ENCODE measurements at regions not wholly inside any gene's neighbourhood (a gene's known extent, or its start where the extent isn't known, plus 50 kb on each side); places are given as distances from the start of the nearest gene placed in this dataset.

DNA sequence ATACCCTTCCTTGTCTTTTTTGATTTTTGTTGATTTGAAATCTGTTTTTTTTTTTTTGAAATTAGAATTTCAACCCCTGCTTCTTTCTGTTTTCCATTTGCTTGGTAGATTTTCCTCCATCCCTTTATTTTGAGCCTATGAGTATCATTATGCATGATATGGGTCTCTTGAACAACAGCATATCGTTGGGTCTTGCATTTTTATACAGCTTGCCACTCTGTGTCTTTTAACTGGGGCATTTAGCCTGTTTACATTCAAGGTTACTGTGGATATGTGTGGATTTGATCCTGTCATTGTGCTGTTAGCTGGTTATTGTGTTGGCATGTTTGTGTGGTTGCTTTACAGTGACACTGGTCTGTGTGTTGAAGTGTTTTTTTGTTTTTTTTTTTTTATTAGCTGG is 99.7 kb upstream of the P3H2 start:
- no peak for TF ChIP-seq EZH2phosphoT487 (IDR thresholded peaks at IDR 0.05; ENCODE audit: low read length)
- no peak overlapping the region for H2AFZ ChIP-seq (ENCODE audit: low read length)
- H3K79me2 ChIP-seq (ENCODE audit: low read length) = no peaks in the 10 kb centered on the region
- H3K4me2 ChIP-seq (ENCODE audit: low read depth, low read length) = no peak overlapping the region
- no peak overlapping the region for H3K9ac ChIP-seq (ENCODE audit: low read length)
- H3K4me1 ChIP-seq (ENCODE audit: low read length) = no peaks in the 10 kb centered on the region
- no peaks in the 10 kb centered on the region for H4K20me1 ChIP-seq (ENCODE audit: insufficient read depth, low read length)
- DNase-seq = no peak
- no peaks in the 10 kb centered on the region for H3K27me3 ChIP-seq (replicated peaks; ENCODE audit: insufficient read depth, low read length)
- no peak overlapping the region for H3K27ac ChIP-seq (ENCODE audit: low read length)
- H3K9me2 ChIP-seq (replicated peaks; ENCODE audit: insufficient read depth, low read length) = no peaks in the 10 kb centered on the region
- no peaks in the 10 kb centered on the region for H3F3A ChIP-seq (ENCODE audit: insufficient read depth, low read length)
- H3K9me3 ChIP-seq (replicated peaks; ENCODE audit: insufficient read depth, low read length) = no peaks in the 10 kb centered on the region
- no peak overlapping the region for H3K4me3 ChIP-seq (ENCODE audit: low read length)
- H3K36me3 ChIP-seq (replicated peaks; ENCODE audit: insufficient read depth, low read length) = no peaks in the 10 kb centered on the region

DNA sequence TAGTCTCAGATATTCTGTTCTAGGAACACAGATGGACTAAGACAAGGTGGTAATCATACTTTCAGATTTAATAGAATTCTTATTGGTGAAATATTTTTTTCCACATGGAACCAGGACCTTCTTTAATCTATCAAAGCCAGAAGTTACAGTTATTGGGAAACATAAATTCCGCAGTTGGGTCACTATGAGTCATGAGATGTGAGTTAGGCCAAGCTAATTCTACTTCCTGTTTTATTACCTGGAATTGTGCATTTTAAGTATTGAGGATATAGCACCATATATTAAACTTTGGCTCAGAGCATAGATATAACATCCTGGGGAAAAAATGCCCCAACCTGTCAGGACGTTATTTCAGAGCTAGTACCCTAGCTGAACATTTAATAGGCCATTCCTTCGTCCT is 96.4 kb upstream of the P3H2 start:
- DNase-seq = no peak
- Histone ChIP-seq H3K4me3 (ENCODE audit: low read length) (no peak overlapping the region), H3K9ac (ENCODE audit: low read length) (no peak overlapping the region), H3F3A (ENCODE audit: insufficient read depth, low read length) (no peaks in the 10 kb centered on the region), H3K4me1 (ENCODE audit: low read length) (no peaks in the 10 kb centered on the region), H3K36me3 (replicated peaks; ENCODE audit: insufficient read depth, low read length) (no peaks in the 10 kb centered on the region), H3K27ac (ENCODE audit: low read length) (no peak overlapping the region), H4K20me1 (ENCODE audit: insufficient read depth, low read length) (no peaks in the 10 kb centered on the region), H3K27me3 (replicated peaks; ENCODE audit: insufficient read depth, low read length) (no peaks in the 10 kb centered on the region), H3K4me2 (ENCODE audit: low read depth, low read length) (no peak overlapping the region), H2AFZ (ENCODE audit: low read length) (no peak overlapping the region), H3K79me2 (ENCODE audit: low read length) (no peaks in the 10 kb centered on the region), H3K9me3 (replicated peaks; ENCODE audit: insufficient read depth, low read length) (no peaks in the 10 kb centered on the region), H3K9me2 (replicated peaks; ENCODE audit: insufficient read depth, low read length) (no peaks in the 10 kb centered on the region)
- TF ChIP-seq EZH2phosphoT487 (IDR thresholded peaks at IDR 0.05; ENCODE audit: low read length) (no peak), EZH2 (optimal IDR thresholded peaks at IDR 0.05; ENCODE audit: low read depth, low read length) (no peak)
- TF ChIP-seq, protein P1, sequence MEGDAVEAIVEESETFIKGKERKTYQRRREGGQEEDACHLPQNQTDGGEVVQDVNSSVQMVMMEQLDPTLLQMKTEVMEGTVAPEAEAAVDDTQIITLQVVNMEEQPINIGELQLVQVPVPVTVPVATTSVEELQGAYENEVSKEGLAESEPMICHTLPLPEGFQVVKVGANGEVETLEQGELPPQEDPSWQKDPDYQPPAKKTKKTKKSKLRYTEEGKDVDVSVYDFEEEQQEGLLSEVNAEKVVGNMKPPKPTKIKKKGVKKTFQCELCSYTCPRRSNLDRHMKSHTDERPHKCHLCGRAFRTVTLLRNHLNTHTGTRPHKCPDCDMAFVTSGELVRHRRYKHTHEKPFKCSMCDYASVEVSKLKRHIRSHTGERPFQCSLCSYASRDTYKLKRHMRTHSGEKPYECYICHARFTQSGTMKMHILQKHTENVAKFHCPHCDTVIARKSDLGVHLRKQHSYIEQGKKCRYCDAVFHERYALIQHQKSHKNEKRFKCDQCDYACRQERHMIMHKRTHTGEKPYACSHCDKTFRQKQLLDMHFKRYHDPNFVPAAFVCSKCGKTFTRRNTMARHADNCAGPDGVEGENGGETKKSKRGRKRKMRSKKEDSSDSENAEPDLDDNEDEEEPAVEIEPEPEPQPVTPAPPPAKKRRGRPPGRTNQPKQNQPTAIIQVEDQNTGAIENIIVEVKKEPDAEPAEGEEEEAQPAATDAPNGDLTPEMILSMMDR (IDR thresholded peaks at IDR 0.05; ENCODE audit: low read length) = no peak

DNA sequence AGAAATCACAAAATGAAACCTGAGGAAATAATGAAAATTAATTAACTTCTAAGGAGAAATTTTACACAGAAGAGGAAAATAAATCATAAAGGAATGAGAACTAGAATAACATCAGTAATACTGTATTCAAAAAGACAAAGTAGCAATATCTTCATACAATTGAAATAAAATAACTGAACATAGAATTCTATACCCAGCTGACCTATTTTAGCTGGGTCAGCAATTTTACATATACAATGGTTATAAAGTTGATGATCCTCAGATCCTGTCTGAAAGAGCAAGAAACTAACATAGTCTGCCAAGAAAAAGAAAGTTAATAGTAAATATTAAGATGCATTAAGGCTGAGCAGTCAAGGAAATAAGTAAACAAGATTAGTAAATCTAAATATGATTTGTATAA is 93.0 kb upstream of the P3H2 start:
- Histone ChIP-seq H3K27ac (ENCODE audit: low read length) (no peak overlapping the region), H3K79me2 (ENCODE audit: low read length) (no peaks in the 10 kb centered on the region), H3K36me3 (replicated peaks; ENCODE audit: insufficient read depth, low read length) (no peaks in the 10 kb centered on the region), H3K9me2 (replicated peaks; ENCODE audit: insufficient read depth, low read length) (no peaks in the 10 kb centered on the region), H4K20me1 (ENCODE audit: insufficient read depth, low read length) (no peaks in the 10 kb centered on the region), H3K4me2 (ENCODE audit: low read depth, low read length) (no peak overlapping the region), H3K9ac (ENCODE audit: low read length) (no peak overlapping the region), H3K4me1 (ENCODE audit: low read length) (0 out of 2 replicates have a peak, but pooled peaks cover 3% of the 10 kb centered on the region), H3K27me3 (replicated peaks; ENCODE audit: insufficient read depth, low read length) (no peaks in the 10 kb centered on the region), H2AFZ (ENCODE audit: low read length) (no peak overlapping the region), H3F3A (ENCODE audit: insufficient read depth, low read length) (no peaks in the 10 kb centered on the region), H3K9me3 (replicated peaks; ENCODE audit: insufficient read depth, low read length) (no peaks in the 10 kb centered on the region), H3K4me3 (ENCODE audit: low read length) (no peak overlapping the region)
- TF ChIP-seq EZH2 (optimal IDR thresholded peaks at IDR 0.05; ENCODE audit: low read depth, low read length) = no peak
- no peak for TF ChIP-seq EZH2phosphoT487 (IDR thresholded peaks at IDR 0.05; ENCODE audit: low read length)
- TF ChIP-seq, protein P1 (IDR thresholded peaks at IDR 0.05; ENCODE audit: low read length) = no peak
- no peak for DNase-seq

DNA sequence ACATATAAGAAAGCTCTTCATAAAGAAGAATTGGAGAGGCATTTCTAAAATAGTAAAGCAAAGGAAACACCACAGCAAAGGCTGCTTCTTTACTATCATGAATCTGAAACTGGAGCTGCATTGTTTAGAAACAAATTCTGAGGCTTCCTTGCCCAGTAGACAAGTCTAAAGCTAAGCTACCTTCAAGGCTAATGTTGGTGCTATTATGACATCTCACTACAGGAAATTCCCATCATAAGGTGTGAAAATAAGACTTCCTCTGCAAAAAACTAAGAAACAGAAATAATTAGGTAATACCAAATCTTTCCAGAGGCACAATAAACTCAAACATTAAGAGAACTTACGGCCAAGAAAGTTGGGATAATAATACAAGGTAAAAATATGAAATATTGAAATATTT is 89.9 kb upstream of the P3H2 start:
- Histone ChIP-seq H3K9me3 (replicated peaks; ENCODE audit: insufficient read depth, low read length) (no peaks in the 10 kb centered on the region), H3K4me3 (ENCODE audit: low read length) (no peak overlapping the region), H3K4me1 (ENCODE audit: low read length) (peaks cover 8% of the 10 kb centered on the region; the same call in 1 of the 2 replicates), H3K9me2 (replicated peaks; ENCODE audit: insufficient read depth, low read length) (no peaks in the 10 kb centered on the region), H3K27ac (ENCODE audit: low read length) (no peak overlapping the region), H3F3A (ENCODE audit: insufficient read depth, low read length) (no peaks in the 10 kb centered on the region), H4K20me1 (ENCODE audit: insufficient read depth, low read length) (no peaks in the 10 kb centered on the region), H3K36me3 (replicated peaks; ENCODE audit: insufficient read depth, low read length) (no peaks in the 10 kb centered on the region), H3K4me2 (ENCODE audit: low read depth, low read length) (no peak overlapping the region), H3K9ac (ENCODE audit: low read length) (no peak overlapping the region), H3K79me2 (ENCODE audit: low read length) (no peaks in the 10 kb centered on the region), H3K27me3 (replicated peaks; ENCODE audit: insufficient read depth, low read length) (no peaks in the 10 kb centered on the region), H2AFZ (ENCODE audit: low read length) (no peak overlapping the region)
- TF ChIP-seq, protein P1 (IDR thresholded peaks at IDR 0.05; ENCODE audit: low read length) = no peak
- TF ChIP-seq EZH2phosphoT487 (IDR thresholded peaks at IDR 0.05; ENCODE audit: low read length) = no peak
- peak; percentile 63 for DNase-seq
